Uterus (tissue), 3 donors: ENCODE measurements at regions not wholly inside any gene's neighbourhood (a gene's known extent, or its start where the extent isn't known, plus 50 kb on each side); places are given as distances from the start of the nearest gene placed in this dataset.

ENCODE experiments used
- DNase-seq, 2 donors: peaks; one replicate each; pipeline ENCODE4 v3.0.0-alpha.2; 2019 to 2020
- H3K27ac ChIP-seq, 2 donors: fragments of 200-600 bp; sonication (generic); 1 replicate in 1 of 2; 2 replicates in 1 of 2; pipeline ENCODE4 v1.5.1; 2016 to 2018
- H3K27me3 ChIP-seq, 2 donors: fragments of 200-600 bp; sonication (generic); one replicate each; pipeline ENCODE4 v1.5.1; 2018 to 2019; ENCODE audit warnings: control low read depth in 1 of 2
- H3K36me3 ChIP-seq, 2 donors: fragments of 200-600 bp; sonication (generic); one replicate each; pipeline ENCODE4 v1.5.1; 2019; ENCODE audit warnings: control low read depth in 1 of 2
- H3K4me1 ChIP-seq, 2 donors: fragments of 200-600 bp; sonication (generic); one replicate each; pipeline ENCODE4 v1.5.1; 2018 to 2019; ENCODE audit warnings: control low read depth in 1 of 2
- H3K4me3 ChIP-seq, 2 donors: fragments of 200-600 bp; sonication (generic); 1 replicate in 1 of 2; 2 replicates in 1 of 2; pipeline ENCODE4 v1.5.1; 2018 to 2019; ENCODE audit warnings: mild to moderate bottlenecking in 1 of 2
- H3K9me3 ChIP-seq, 2 donors: fragments of 200-600 bp; sonication (generic); one replicate each; pipeline ENCODE4 v1.5.1; 2019; ENCODE audit warnings: control low read depth in 1 of 2
- POLR2A ChIP-seq, 2 donors: fragments of 450-650 bp; IDR thresholded peaks; one replicate each; pipeline ENCODE4 v1.6.1; 2016; ENCODE audit warnings: antibody characterized with exemption in 2 of 2, mild to moderate bottlenecking in 1 of 2, moderate library complexity in 1 of 2
- intact Hi-C: fragments of 100-400 bp; cut with DNase I; formaldehyde crosslinking; loops from one replicate; pipeline ENCODE4 v1.15.1; 2023; ENCODE audit warnings: low total_unique reads
- TF ChIP-seq, protein P1 (sequence below), 4 experiments: fragments of 200-600 bp in 2 of 4; fragments of 450-650 bp in 2 of 4; sonication (generic) in 2 of 4; IDR thresholded peaks; one replicate each; pipeline ENCODE4 v1.5.1; 2016 to 2019; ENCODE audit warnings: antibody characterized with exemption in 4 of 4, mild to moderate bottlenecking in 2 of 4, moderate library complexity in 1 of 4
- donor health status: DM: yes; HTN: yes; CAD: no.

DNA sequence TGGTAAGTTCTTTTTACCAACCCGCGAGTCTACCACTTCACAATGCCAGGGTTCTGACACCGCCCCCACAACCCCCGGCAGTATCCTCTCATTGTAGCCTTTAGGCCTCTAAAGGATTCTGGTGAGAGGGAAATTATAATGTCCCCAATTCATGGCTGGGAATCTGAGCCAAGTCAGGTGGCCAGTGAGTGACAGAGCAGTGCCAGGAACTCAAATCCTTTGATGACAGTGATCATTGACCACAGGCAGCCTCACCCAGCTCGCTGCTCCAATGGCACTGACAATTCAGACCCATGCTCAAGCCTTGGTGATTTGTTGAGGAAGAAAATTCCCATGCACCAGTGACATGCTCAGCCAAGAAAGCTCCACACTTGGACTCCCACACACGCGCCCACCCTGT is 63.4 kb upstream of the CSF1 start:
- no peaks in the 10 kb centered on the region for H3K36me3 ChIP-seq
- no peak for TF ChIP-seq POLR2A (IDR thresholded peaks at IDR 0.05)
- TF ChIP-seq, protein P1, sequence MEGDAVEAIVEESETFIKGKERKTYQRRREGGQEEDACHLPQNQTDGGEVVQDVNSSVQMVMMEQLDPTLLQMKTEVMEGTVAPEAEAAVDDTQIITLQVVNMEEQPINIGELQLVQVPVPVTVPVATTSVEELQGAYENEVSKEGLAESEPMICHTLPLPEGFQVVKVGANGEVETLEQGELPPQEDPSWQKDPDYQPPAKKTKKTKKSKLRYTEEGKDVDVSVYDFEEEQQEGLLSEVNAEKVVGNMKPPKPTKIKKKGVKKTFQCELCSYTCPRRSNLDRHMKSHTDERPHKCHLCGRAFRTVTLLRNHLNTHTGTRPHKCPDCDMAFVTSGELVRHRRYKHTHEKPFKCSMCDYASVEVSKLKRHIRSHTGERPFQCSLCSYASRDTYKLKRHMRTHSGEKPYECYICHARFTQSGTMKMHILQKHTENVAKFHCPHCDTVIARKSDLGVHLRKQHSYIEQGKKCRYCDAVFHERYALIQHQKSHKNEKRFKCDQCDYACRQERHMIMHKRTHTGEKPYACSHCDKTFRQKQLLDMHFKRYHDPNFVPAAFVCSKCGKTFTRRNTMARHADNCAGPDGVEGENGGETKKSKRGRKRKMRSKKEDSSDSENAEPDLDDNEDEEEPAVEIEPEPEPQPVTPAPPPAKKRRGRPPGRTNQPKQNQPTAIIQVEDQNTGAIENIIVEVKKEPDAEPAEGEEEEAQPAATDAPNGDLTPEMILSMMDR (IDR thresholded peaks at IDR 0.05): no peak
- H3K4me1 ChIP-seq: no peaks in the 10 kb centered on the region
- intact Hi-C loops: no loop called here
- no peak overlapping the region for H3K27ac ChIP-seq
- DNase-seq: no peak
- no peak overlapping the region for H3K4me3 ChIP-seq
- H3K27me3 ChIP-seq: no peaks in the 10 kb centered on the region
- H3K9me3 ChIP-seq: no peaks in the 10 kb centered on the region

DNA sequence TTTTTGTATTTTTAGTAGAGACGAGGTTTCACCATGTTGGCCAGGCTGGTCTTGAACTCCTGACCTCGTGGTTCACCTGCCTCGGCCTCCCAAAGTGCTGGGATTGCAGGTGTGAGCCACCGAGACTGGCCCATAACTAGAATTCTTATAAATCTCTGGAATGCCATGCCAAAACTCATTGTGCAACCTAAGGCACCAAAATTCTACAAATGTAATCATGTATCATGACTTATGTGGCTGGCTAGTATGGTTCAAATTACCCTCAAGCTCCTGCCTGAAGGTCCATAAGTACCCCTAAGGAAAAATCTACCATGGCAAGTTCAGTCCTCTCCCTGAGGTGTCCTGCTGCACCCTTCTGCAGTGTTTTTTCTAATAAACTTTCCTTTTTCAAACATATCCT is 63.8 kb upstream of the CSF1 start:
- TF ChIP-seq POLR2A (IDR thresholded peaks at IDR 0.05): no peak
- TF ChIP-seq, protein P1 (IDR thresholded peaks at IDR 0.05): no peak
- DNase-seq: no peak
- H3K27me3 ChIP-seq: no peaks in the 10 kb centered on the region
- intact Hi-C loops: no loop called here
- no peaks in the 10 kb centered on the region for H3K4me1 ChIP-seq
- no peaks in the 10 kb centered on the region for H3K36me3 ChIP-seq
- H3K9me3 ChIP-seq: no peaks in the 10 kb centered on the region
- no peak overlapping the region for H3K27ac ChIP-seq
- H3K4me3 ChIP-seq: no peak overlapping the region

DNA sequence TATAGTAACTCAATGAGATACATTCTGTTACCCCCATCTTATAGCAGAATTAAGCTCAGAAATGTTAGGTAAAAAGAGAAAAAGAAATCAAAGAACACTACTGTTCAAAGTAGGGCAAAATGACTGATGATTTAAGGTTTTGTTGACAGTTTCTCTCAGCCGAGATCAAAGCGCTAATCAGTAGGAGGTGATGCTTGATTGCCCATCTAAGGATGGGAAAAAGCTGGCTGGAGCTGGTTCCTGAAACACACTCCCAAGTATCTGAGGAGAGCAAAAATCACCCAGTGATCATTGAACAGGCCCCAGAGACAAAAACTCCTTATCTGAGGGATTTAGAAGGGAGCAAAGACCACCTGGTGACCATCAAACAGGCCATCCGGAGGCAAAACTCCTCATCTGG is 64.5 kb upstream of the CSF1 start:
- TF ChIP-seq POLR2A (IDR thresholded peaks at IDR 0.05): no peak
- TF ChIP-seq, protein P1 (IDR thresholded peaks at IDR 0.05): no peak
- H3K9me3 ChIP-seq: no peaks in the 10 kb centered on the region
- no peaks in the 10 kb centered on the region for H3K36me3 ChIP-seq
- no peak overlapping the region for H3K4me3 ChIP-seq
- no peak for DNase-seq
- H3K4me1 ChIP-seq: no peaks in the 10 kb centered on the region
- H3K27ac ChIP-seq: no peak overlapping the region
- intact Hi-C loops: no loop called here
- no peaks in the 10 kb centered on the region for H3K27me3 ChIP-seq

DNA sequence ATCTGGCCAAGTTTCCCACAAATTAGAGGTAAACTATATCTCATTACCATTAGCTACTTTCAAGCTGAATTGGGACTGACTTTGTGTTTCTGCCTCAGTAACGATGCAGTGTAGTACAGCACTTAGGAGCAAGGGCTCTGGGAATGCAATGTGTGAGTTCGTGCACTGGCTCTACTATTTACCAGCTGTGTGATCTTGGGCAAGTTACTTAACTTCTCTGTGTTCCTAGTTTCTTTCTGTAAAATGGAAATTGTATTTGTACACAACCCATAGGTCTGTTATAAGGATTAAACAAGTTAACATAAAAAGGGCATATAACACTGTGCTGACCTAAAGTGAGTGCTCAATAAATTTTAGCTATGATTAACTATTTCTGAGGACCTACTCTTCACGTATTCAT is 65.0 kb upstream of the CSF1 start:
- H3K27ac ChIP-seq: no peak overlapping the region
- no peak for TF ChIP-seq POLR2A (IDR thresholded peaks at IDR 0.05)
- TF ChIP-seq, protein P1 (IDR thresholded peaks at IDR 0.05): no peak
- no peak overlapping the region for H3K4me3 ChIP-seq
- H3K4me1 ChIP-seq: no peaks in the 10 kb centered on the region
- no peaks in the 10 kb centered on the region for H3K27me3 ChIP-seq
- no peaks in the 10 kb centered on the region for H3K9me3 ChIP-seq
- no peaks in the 10 kb centered on the region for H3K36me3 ChIP-seq
- intact Hi-C loops: no loop called here
- no peak for DNase-seq

DNA sequence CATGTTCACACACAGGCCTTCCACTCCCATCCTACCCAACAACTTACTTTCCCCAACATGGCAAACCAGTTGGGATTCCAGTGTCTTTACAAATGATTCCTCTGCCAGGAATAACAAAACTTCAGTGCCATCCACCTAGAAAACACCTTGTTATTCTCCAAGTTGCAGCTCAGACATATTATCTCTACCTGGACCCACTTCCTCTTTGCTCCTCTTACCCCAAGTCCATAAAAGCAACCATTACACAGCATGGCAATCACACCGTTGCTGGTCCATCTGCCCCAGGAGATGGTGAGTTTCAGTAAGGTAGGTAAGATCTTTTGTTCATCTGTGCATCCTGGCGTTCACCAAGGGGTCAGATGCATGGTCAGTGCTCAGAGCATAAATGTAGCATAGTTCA is 66.0 kb upstream of the CSF1 start:
- Histone ChIP-seq H3K36me3 (no peaks in the 10 kb centered on the region), H3K9me3 (no peaks in the 10 kb centered on the region), H3K4me3 (no peak overlapping the region), H3K27me3 (no peaks in the 10 kb centered on the region), H3K4me1 (no peaks in the 10 kb centered on the region), H3K27ac (no peak overlapping the region)
- intact Hi-C loops: no loop called here
- no peak for DNase-seq
- TF ChIP-seq, protein P1 (IDR thresholded peaks at IDR 0.05): no peak
- no peak for TF ChIP-seq POLR2A (IDR thresholded peaks at IDR 0.05)
